Gastroesophageal sphincter (tissue), 3 donors: ENCODE measurements at regions not wholly inside any gene's neighbourhood (a gene's known extent, or its start where the extent isn't known, plus 50 kb on each side); places are given as distances from the start of the nearest gene placed in this dataset.

Experiments
- CTCF ChIP-seq, 4 experiments: fragments of 200-600 bp in 2 of 4; fragments of 450-650 bp in 2 of 4; sonication (generic) in 1 of 4; IDR thresholded peaks; one replicate each; pipeline ENCODE4 v1.5.1; 2017 to 2019; ENCODE audit warnings: antibody characterized with exemption in 4 of 4, mild to moderate bottlenecking in 2 of 4, moderate library complexity in 2 of 4
- POLR2A ChIP-seq, 2 donors: fragments of 450-650 bp; IDR thresholded peaks; one replicate each; pipeline ENCODE4 v1.6.1; 2017; ENCODE audit warnings: antibody characterized with exemption in 2 of 2, mild to moderate bottlenecking in 2 of 2, moderate library complexity in 1 of 2
- POLR2AphosphoS5 ChIP-seq: sonication (generic); formaldehyde crosslinking; IDR thresholded peaks from one replicate; pipeline ENCODE4 v1.6.1; 2017; ENCODE audit warnings: antibody characterized with exemption

GRCh38 chr18:64409511-64409910 is 260.6 kb upstream of the LINC00305 start:
- peak in 1 of 4 experiments; percentile 21 for TF ChIP-seq CTCF (IDR thresholded peaks at IDR 0.05)
- no peak for TF ChIP-seq POLR2A (IDR thresholded peaks at IDR 0.05)
- no peak for TF ChIP-seq POLR2AphosphoS5
